GM18502 (cell line): ENCODE measurements at regions not wholly inside any gene's neighbourhood (a gene's known extent, or its start where the extent isn't known, plus 50 kb on each side); places are given as distances from the start of the nearest gene placed in this dataset.

Experiments used
- ATAC-seq: cut with Tn5 transposase; IDR thresholded peaks from one replicate; pipeline ENCODE4 v1.9.1; 2021; ENCODE audit warnings: mild to moderate bottlenecking; ENCODE audit not compliant: unreplicated experiment, poor library complexity

GRCh38 chr12:31869972-31870371, 89.2 kb upstream of the RESF1 start:
- no peak for ATAC-seq

GRCh38 chr12:31868965-31869364, 90.2 kb upstream of the RESF1 start:
- no peak for ATAC-seq

- ATAC-seq, result no peak
Measured at GRCh38 chr12:31867292-31867691, 91.9 kb upstream of the RESF1 start.

GRCh38 chr12:31866523-31866922, 92.7 kb upstream of the RESF1 start:
- no peak for ATAC-seq

GRCh38 chr12:31865023-31865422, 94.2 kb upstream of the RESF1 start:
- ATAC-seq, result no peak

- no peak for ATAC-seq
Measured at GRCh38 chr12:31861360-31861759, 97.9 kb upstream of the RESF1 start.

GRCh38 chr12:31860401-31860800, 98.8 kb upstream of the RESF1 start:
- ATAC-seq, result no peak

GRCh38 chr12:31859232-31859977, 99.8 kb upstream of the RESF1 start:
- ATAC-seq, result peak; percentile 80

GRCh38 chr12:31855427-31855826, 103.8 kb upstream of the RESF1 start:
- ATAC-seq, result no peak

- ATAC-seq, result no peak
Measured at GRCh38 chr12:31853977-31854376, 105.2 kb upstream of the RESF1 start.

- ATAC-seq, result no peak
Measured at GRCh38 chr12:31853520-31853919, 105.7 kb upstream of the RESF1 start.

GRCh38 chr12:31850268-31850667, 108.9 kb upstream of the RESF1 start:
- ATAC-seq, result no peak

GRCh38 chr12:31849090-31849687, 110.0 kb upstream of the RESF1 start:
- no peak for ATAC-seq

GRCh38 chr12:31846405-31846804, 112.8 kb upstream of the RESF1 start:
- no peak for ATAC-seq

- ATAC-seq, result no peak
Measured at GRCh38 chr12:31845613-31846322, 113.4 kb upstream of the RESF1 start.

GRCh38 chr12:31843398-31844095, 114.7 kb upstream of the AMN1 start:
- ATAC-seq, result no peak

- ATAC-seq, result no peak
Measured at GRCh38 chr12:31837913-31838312, 109.1 kb upstream of the AMN1 start.

- ATAC-seq, result no peak
Measured at GRCh38 chr12:31835276-31835882, 106.6 kb upstream of the AMN1 start.

- no peak for ATAC-seq
Measured at GRCh38 chr12:31834150-31834549, 105.3 kb upstream of the AMN1 start.
